Endothelial cell of umbilical vein (primary cell): ENCODE measurements at regions not wholly inside any gene's neighbourhood (a gene's known extent, or its start where the extent isn't known, plus 50 kb on each side); places are given as distances from the start of the nearest gene placed in this dataset.

Source experiments
- CTCF ChIP-seq, 2 donors: IDR thresholded peaks; 1 replicate in 1 of 2; 2 replicates in 1 of 2; pipeline ENCODE4 v1.5.1; 2011; ENCODE audit warnings: low read length in 2 of 2, mild to moderate bottlenecking in 2 of 2, moderate library complexity in 2 of 2, control low read depth in 1 of 2, inconsistent platforms in 1 of 2, low read depth in 1 of 2; ENCODE audit not compliant: insufficient read depth in 1 of 2; ENCODE audit errors: extremely low read depth in 1 of 2
- EZH2 ChIP-seq: IDR thresholded peaks from 2 replicates; pipeline ENCODE4 v1.6.1; 2012; ENCODE audit warnings: borderline replicate concordance, low read depth, mild to moderate bottlenecking, moderate library complexity, low read length, inconsistent platforms; ENCODE audit not compliant: severe bottlenecking
- POLR2AphosphoS5 ChIP-seq: IDR thresholded peaks from 2 replicates; pipeline ENCODE4 v1.6.1; 2012; ENCODE audit warnings: low read depth, mild to moderate bottlenecking, control low read depth, low read length, moderate library complexity; ENCODE audit not compliant: insufficient read depth

GRCh38 chr7:91421018-91421417, 156.8 kb downstream of the FZD1 start:
- TF ChIP-seq CTCF (IDR thresholded peaks at IDR 0.05; ENCODE audit: extremely low read depth in 1 of 2, insufficient read depth in 1 of 2, low read depth in 1 of 2, low read length in 2 of 2), result no peak
- TF ChIP-seq EZH2, result no peak
- no peak for TF ChIP-seq POLR2AphosphoS5
